GM13976 (cell line): ENCODE measurements at regions not wholly inside any gene's neighbourhood (a gene's known extent, or its start where the extent isn't known, plus 50 kb on each side); places are given as distances from the start of the nearest gene placed in this dataset.

ENCODE experiments used
- DNase-seq: peaks from one replicate; pipeline ENCODE4 v3.0.0; 2012; ENCODE audit warnings: low spot score
- CTCF ChIP-seq: IDR thresholded peaks from 2 replicates; pipeline ENCODE4 v1.5.1; 2012; ENCODE audit warnings: borderline replicate concordance, mild to moderate bottlenecking; ENCODE audit not compliant: insufficient read depth; ENCODE audit errors: extremely low read depth, missing control alignments, control extremely low read depth
- in situ Hi-C: fragments of 300-500 bp; cut with MboI; formaldehyde crosslinking; loops from one replicate; pipeline ENCODE4 v1.12.0; 2022; ENCODE audit warnings: low sequenced_read_pairs, mixed read lengths, inconsistent platforms; ENCODE audit not compliant: unreplicated experiment

GRCh38 chr2:181305301-181306123, 151.7 kb upstream of the ITGA4 start:
- DNase-seq: no peak
- TF ChIP-seq CTCF: no peak
- in situ Hi-C loops: loop anchor here (5.0 to 10.0 kb wide), 2 partner anchors 152 to 201 kb away; partner anchors contain the start of gene ITGA4

GRCh38 chr2:181306785-181307184, 150.4 kb upstream of the ITGA4 start:
- no peak for TF ChIP-seq CTCF
- no peak for DNase-seq
- in situ Hi-C loops: loop anchor here (5.0 to 10.0 kb wide), 2 partner anchors 151 to 202 kb away; partner anchors contain the start of gene ITGA4

- no peak for TF ChIP-seq CTCF
- in situ Hi-C loops: loop anchor here (5.0 to 10.0 kb wide), 2 partner anchors 150 to 203 kb away; partner anchors contain the start of gene ITGA4
- no peak for DNase-seq
Measured at GRCh38 chr2:181307203-181307991, 149.8 kb upstream of the ITGA4 start.

- DNase-seq: no peak
- in situ Hi-C loops: loop anchor here (5.0 to 10.0 kb wide), 2 partner anchors 148 to 204 kb away; partner anchors contain the start of gene ITGA4
- TF ChIP-seq CTCF: no peak
Measured at GRCh38 chr2:181308766-181309515, 148.2 kb upstream of the ITGA4 start.

GRCh38 chr2:181309586-181309985, 147.6 kb upstream of the ITGA4 start:
- no peak for DNase-seq
- TF ChIP-seq CTCF: no peak
- in situ Hi-C loops: loop anchor here (5.0 to 10.0 kb wide), 2 partner anchors 148 to 205 kb away; partner anchors contain the start of gene ITGA4

- no peak for TF ChIP-seq CTCF
- no peak for DNase-seq
- in situ Hi-C loops: no loop called here
Measured at GRCh38 chr2:181310967-181311366, 146.2 kb upstream of the ITGA4 start.
